ENCODE measurements at regions not wholly inside any gene's neighbourhood (a gene's known extent, or its start where the extent isn't known, plus 50 kb on each side); places are given as distances from the start of the nearest gene placed in this dataset.

DNA sequence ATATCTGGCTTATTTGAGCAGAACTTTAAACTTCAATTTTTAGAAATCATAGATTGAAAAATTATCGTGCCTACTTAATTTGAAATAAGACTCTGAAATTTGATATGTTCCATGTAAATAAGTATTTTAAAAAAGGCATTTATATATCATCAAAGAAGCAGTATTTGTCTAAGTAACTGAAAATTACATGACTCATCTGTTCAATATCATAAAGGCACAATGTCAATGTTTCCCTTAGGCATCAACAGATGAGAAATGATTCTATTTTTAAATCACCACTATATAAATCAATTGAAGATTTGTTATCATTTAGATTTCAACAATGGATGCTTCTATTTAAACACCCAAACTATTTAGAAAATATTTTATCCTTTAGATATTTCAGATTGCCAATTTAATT lies 142.9 kb upstream of the POU5F2 start:
- TF ChIP-seq, protein P1, sequence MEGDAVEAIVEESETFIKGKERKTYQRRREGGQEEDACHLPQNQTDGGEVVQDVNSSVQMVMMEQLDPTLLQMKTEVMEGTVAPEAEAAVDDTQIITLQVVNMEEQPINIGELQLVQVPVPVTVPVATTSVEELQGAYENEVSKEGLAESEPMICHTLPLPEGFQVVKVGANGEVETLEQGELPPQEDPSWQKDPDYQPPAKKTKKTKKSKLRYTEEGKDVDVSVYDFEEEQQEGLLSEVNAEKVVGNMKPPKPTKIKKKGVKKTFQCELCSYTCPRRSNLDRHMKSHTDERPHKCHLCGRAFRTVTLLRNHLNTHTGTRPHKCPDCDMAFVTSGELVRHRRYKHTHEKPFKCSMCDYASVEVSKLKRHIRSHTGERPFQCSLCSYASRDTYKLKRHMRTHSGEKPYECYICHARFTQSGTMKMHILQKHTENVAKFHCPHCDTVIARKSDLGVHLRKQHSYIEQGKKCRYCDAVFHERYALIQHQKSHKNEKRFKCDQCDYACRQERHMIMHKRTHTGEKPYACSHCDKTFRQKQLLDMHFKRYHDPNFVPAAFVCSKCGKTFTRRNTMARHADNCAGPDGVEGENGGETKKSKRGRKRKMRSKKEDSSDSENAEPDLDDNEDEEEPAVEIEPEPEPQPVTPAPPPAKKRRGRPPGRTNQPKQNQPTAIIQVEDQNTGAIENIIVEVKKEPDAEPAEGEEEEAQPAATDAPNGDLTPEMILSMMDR (IDR thresholded peaks at IDR 0.05), result no peak
- no peak for DNase-seq

GRCh38 chr5:93883459-93883858 lies 142.1 kb upstream of the POU5F2 start:
- intact Hi-C loops (cut with DNase I, micrococcal nuclease), result no loop called here
- TF ChIP-seq, protein P1 (IDR thresholded peaks at IDR 0.05), result no peak
- H3K4me3 ChIP-seq, result no peak overlapping the region
- ATAC-seq (no peak), DNase-seq (no peak)
- no peaks in the 10 kb centered on the region for H3K36me3 ChIP-seq (ENCODE audit: low read depth)
- H3K4me1 ChIP-seq (ENCODE audit: low read depth), result no peaks in the 10 kb centered on the region
- no peaks in the 10 kb centered on the region for H3K9me3 ChIP-seq

More for the DNA sequence above, 142.9 kb upstream of the POU5F2 start:
- Histone ChIP-seq H3K4me1 (ENCODE audit: low read depth) (no peaks in the 10 kb centered on the region), H3K4me3 (no peak overlapping the region), H3K9me3 (no peaks in the 10 kb centered on the region), H3K36me3 (ENCODE audit: low read depth) (no peaks in the 10 kb centered on the region)
- no peak for ATAC-seq
- intact Hi-C loops (cut with DNase I, micrococcal nuclease), result no loop called here

DNA sequence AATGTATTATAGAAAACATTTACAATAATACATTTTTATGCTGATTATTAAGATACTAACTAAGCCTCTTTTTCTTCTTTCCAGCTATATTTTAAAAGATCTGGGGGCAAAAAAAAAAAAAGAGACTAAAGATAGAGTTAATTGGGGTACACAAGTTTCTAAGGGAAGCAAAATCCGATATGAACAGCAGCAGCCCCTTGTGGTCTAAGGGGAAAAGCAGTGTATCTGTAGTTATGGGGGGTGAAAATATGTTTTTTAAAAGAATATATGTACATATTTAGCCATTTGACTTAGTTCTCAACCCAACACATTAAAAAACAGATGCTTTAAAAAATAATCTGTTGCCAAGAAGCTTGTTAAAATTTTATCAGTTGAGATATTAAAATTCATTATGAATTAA lies 134.3 kb upstream of the POU5F2 start:
- TF ChIP-seq, protein P1 (IDR thresholded peaks at IDR 0.05), result no peak
- Histone ChIP-seq H3K4me3 (no peak overlapping the region), H3K36me3 (ENCODE audit: low read depth) (no peaks in the 10 kb centered on the region), H3K4me1 (ENCODE audit: low read depth) (no peaks in the 10 kb centered on the region), H3K9me3 (no peaks in the 10 kb centered on the region)
- ATAC-seq (no peak), DNase-seq (no peak)
- intact Hi-C loops (cut with DNase I, micrococcal nuclease), result no loop called here

- Histone ChIP-seq H3K36me3 (ENCODE audit: low read depth) (no peaks in the 10 kb centered on the region), H3K9me3 (no peaks in the 10 kb centered on the region), H3K4me3 (no peak overlapping the region), H3K4me1 (ENCODE audit: low read depth) (no peaks in the 10 kb centered on the region)
- DNase-seq, result no peak
- ATAC-seq, result no peak
- TF ChIP-seq, protein P1 (IDR thresholded peaks at IDR 0.05), result no peak
- intact Hi-C loops (cut with DNase I, micrococcal nuclease), result no loop called here
These were observed 133.1 kb upstream of the POU5F2 start for GRCh38 chr5:93874491-93874890.

GRCh38 chr5:93874080-93874479 lies 132.7 kb upstream of the POU5F2 start:
- no peak for DNase-seq
- no peaks in the 10 kb centered on the region for H3K36me3 ChIP-seq (ENCODE audit: low read depth)
- H3K9me3 ChIP-seq, result no peaks in the 10 kb centered on the region
- intact Hi-C loops (cut with DNase I, micrococcal nuclease), result no loop called here
- no peak overlapping the region for H3K4me3 ChIP-seq
- ATAC-seq, result no peak
- H3K4me1 ChIP-seq (ENCODE audit: low read depth), result no peaks in the 10 kb centered on the region
- TF ChIP-seq, protein P1 (IDR thresholded peaks at IDR 0.05), result no peak

DNA sequence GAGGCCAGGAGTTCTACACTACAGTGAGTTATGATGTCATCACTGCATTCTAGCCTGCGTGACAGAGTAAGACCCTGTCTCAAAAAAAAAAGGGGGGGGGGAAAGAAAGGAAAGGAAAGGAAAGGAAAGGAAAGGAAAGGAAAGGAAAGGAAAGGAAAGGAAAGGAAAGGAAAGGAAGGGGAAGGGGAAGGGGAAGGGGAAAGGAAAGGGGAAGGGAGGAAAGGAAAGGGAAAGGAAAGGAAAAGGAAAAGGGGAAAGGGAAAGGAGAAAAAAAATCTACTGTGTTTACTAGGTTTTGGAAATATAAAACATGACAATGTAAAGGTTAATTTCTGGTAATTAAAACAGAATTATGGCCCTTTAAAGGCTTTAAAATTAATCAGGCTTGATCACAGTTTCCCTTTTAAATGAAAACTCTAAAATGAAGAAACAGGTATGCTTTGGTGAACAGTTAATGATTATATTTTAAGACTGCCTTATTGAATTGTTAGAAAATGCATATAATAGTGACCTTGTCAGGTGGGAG lies 131.9 kb upstream of the POU5F2 start:
- intact Hi-C loops (cut with DNase I, micrococcal nuclease), result no loop called here
- no peaks in the 10 kb centered on the region for H3K4me1 ChIP-seq (ENCODE audit: low read depth)
- ATAC-seq, result no peak

More for the DNA sequence above, 131.9 kb upstream of the POU5F2 start:
- Histone ChIP-seq H3K4me3 (no peak overlapping the region), H3K9me3 (no peaks in the 10 kb centered on the region), H3K36me3 (ENCODE audit: low read depth) (no peaks in the 10 kb centered on the region)
- TF ChIP-seq, protein P1 (IDR thresholded peaks at IDR 0.05), result no peak
- no peak for DNase-seq

All from mucosa of descending colon (tissue), 3 donors.